ENCODE measurements at regions not wholly inside any gene's neighbourhood (a gene's known extent, or its start where the extent isn't known, plus 50 kb on each side); places are given as distances from the start of the nearest gene placed in this dataset.
"Not testable (repeated sequence)": the region's sequence is repeated elsewhere in the genome, so short reads cannot be mapped to it uniquely, and the experiment has no call there.

GRCh38 chr6:100322886-100323285 is 141.8 kb downstream of the SIM1 start:
- DNase-seq, result no peak

- no peak for DNase-seq
Measured at GRCh38 chr6:100320686-100321085, 144.0 kb downstream of the SIM1 start.

GRCh38 chr6:100317031-100317430 is 147.7 kb downstream of the SIM1 start:
- no peak for DNase-seq

- no peak for DNase-seq
Measured at GRCh38 chr6:100314186-100314585, 150.5 kb downstream of the SIM1 start.

- no peak for DNase-seq
Measured at GRCh38 chr6:100311707-100312251, 152.9 kb downstream of the SIM1 start.

GRCh38 chr6:100309174-100309573 is 155.5 kb downstream of the SIM1 start:
- DNase-seq, result no peak

GRCh38 chr6:100307561-100307960 is 157.2 kb downstream of the SIM1 start:
- DNase-seq, result no peak

- DNase-seq, result no peak
Measured at GRCh38 chr6:100305209-100305869, 159.4 kb downstream of the SIM1 start.

GRCh38 chr6:100304575-100304974 is 160.1 kb downstream of the SIM1 start:
- no peak for DNase-seq

GRCh38 chr6:100301731-100302130 is 163.0 kb downstream of the SIM1 start:
- no peak for DNase-seq

- DNase-seq, result no peak
Measured at GRCh38 chr6:100300221-100300736, 164.4 kb downstream of the SIM1 start.

GRCh38 chr6:100296810-100297544 is 167.7 kb downstream of the SIM1 start:
- no peak for DNase-seq

- DNase-seq, result not testable (repeated sequence)
Measured at GRCh38 chr6:100295172-100295571, 169.5 kb downstream of the SIM1 start.

GRCh38 chr6:100289285-100289684 is 175.4 kb downstream of the SIM1 start:
- DNase-seq, result no peak

GRCh38 chr6:100288311-100288710 is 176.4 kb downstream of the SIM1 start:
- DNase-seq, result no peak

- no peak for DNase-seq
Measured at GRCh38 chr6:100283285-100283684, 181.4 kb downstream of the SIM1 start.

- DNase-seq, result peak in 4 of 56 donors; percentile 4 to 45 (median 18)
Measured at GRCh38 chr6:100281471-100281901, 183.2 kb downstream of the SIM1 start.

- no peak for DNase-seq
Measured at GRCh38 chr6:100276311-100277057, 188.2 kb downstream of the SIM1 start.

- no peak for DNase-seq
Measured at GRCh38 chr6:100274147-100274546, 190.6 kb downstream of the SIM1 start.

GRCh38 chr6:100271625-100272024 is 193.1 kb downstream of the SIM1 start:
- DNase-seq, result no peak

- no peak for DNase-seq
Measured at GRCh38 chr6:100271202-100271601, 193.5 kb downstream of the SIM1 start.

- no peak for DNase-seq
Measured at GRCh38 chr6:100269189-100269588, 195.5 kb downstream of the SIM1 start.

Measured in amygdala (tissue), 56 donors.